Pancreas (tissue), 10 donors: ENCODE measurements at regions not wholly inside any gene's neighbourhood (a gene's known extent, or its start where the extent isn't known, plus 50 kb on each side); places are given as distances from the start of the nearest gene placed in this dataset.

Experiments
- ATAC-seq, 4 donors: fragments of 200-7000 bp; cut with Tn5 transposase; one replicate each; pipeline versions ENCODE4 v1.8.0 to v1.9.1; 2020; ENCODE audit warnings: mild to moderate bottlenecking in 4 of 4, moderate library complexity in 4 of 4
- DNase-seq, 6 donors: peaks; one replicate each; pipeline ENCODE4 v3.0.0-alpha.2; 2020
- FAIRE-seq: peaks from 2 replicates; lab custom pipeline; 2012; peaks lifted over from hg19 to GRCh38; lab: Jason Lieb, UNC
- H3K27ac ChIP-seq, 4 donors: fragments of 200-600 bp; sonication (generic); 1 replicate in 3 of 4; 2 replicates in 1 of 4; pipeline versions ENCODE4 v1.5.0 to v1.8.0; 2020
- H3K27me3 ChIP-seq, 4 donors: fragments of 200-600 bp; one replicate each; pipeline ENCODE4 v1.8.0; 2021
- H3K36me3 ChIP-seq, 3 donors: fragments of 200-600 bp; sonication (generic) in 1 of 3; one replicate each; pipeline versions ENCODE4 v1.5.0 to v1.8.0; 2020 to 2021
- H3K4me1 ChIP-seq, 3 donors: fragments of 200-600 bp; one replicate each; pipeline ENCODE4 v1.8.0; 2021
- H3K4me3 ChIP-seq, 4 donors: fragments of 200-600 bp; sonication (generic) in 2 of 4; one replicate each; pipeline versions ENCODE4 v1.5.0 to v1.8.0; 2020 to 2021
- H3K9me3 ChIP-seq, 4 donors: fragments of 200-600 bp; one replicate each; pipeline ENCODE4 v1.8.0; 2021
- WGBS, 2 donors: extraction: QIAGEN DNeasy Blood & Tissue Kit; methylation state at CpG; one replicate each; pipeline ENCODE4 v1.1.7; 2013; 5-methylcytosine and 5-hydroxymethylcytosine counted together
- intact Hi-C, 3 donors: fragments of 100-400 bp; cut with DNase I; formaldehyde crosslinking; loops; one replicate each; pipeline versions ENCODE4 v1.11.1 to v1.14.2; 2022
- TF ChIP-seq, protein P1 (sequence below), 4 donors: fragments of 200-600 bp; sonication (generic) in 3 of 4; IDR thresholded peaks; one replicate each; pipeline versions ENCODE4 v1.5.0 to v1.8.0; 2021; ENCODE audit warnings: antibody characterized with exemption in 4 of 4
- donor health status: healthy with polysubstance abuse.
- donor health status: DM: no; HTN: no; CAD: no; lungs with moderate emphysema.
- donor health status: DM: no; HTN: no; CAD: no.
- donor health status: control.
- donor health status: control.
- donor health status: Bipolar disorder and iron deficiency.
- donor health status: DM: yes; HTN: yes; CAD: no.
- donor health status: DM: no; HTN: no; CAD: no.
- donor health status: DM: no; HTN: no; CAD: no.
- donor health status: DM: yes; HTN: yes; CAD: no.

GRCh38 chr5:82641331-82642003 lies 363.3 kb upstream of the RPS23 start:
- 22 to 31% methylated on average over 4 of the region's 4 CpGs for WGBS, 2 donors
- TF ChIP-seq, protein P1, sequence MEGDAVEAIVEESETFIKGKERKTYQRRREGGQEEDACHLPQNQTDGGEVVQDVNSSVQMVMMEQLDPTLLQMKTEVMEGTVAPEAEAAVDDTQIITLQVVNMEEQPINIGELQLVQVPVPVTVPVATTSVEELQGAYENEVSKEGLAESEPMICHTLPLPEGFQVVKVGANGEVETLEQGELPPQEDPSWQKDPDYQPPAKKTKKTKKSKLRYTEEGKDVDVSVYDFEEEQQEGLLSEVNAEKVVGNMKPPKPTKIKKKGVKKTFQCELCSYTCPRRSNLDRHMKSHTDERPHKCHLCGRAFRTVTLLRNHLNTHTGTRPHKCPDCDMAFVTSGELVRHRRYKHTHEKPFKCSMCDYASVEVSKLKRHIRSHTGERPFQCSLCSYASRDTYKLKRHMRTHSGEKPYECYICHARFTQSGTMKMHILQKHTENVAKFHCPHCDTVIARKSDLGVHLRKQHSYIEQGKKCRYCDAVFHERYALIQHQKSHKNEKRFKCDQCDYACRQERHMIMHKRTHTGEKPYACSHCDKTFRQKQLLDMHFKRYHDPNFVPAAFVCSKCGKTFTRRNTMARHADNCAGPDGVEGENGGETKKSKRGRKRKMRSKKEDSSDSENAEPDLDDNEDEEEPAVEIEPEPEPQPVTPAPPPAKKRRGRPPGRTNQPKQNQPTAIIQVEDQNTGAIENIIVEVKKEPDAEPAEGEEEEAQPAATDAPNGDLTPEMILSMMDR (IDR thresholded peaks at IDR 0.05) = peak; percentile 44 to 66 (median 57)
- peak; percentile 94 for FAIRE-seq

DNA sequence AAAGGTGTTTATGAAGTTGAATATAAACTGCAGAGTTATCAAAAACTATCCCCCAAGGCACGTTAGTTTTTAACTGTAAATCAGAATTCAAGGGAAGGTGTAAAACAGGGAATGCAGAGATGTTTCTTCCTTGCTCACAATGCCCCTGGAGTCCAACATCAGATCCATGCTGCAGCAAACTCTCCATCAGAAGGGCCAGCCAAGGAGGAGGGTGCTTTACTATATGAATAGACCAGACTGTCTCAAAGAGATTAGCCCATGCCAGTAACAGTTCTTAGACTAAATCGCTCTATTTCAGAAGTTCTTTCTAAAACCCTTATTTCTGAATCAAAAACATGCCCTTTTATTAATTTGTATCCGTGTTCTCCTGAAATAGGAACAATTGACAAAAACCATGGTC lies 362.8 kb upstream of the RPS23 start:
- H3K36me3 ChIP-seq = no peaks in the 10 kb centered on the region
- FAIRE-seq (no peak), ATAC-seq (no peak), DNase-seq (no peak)
- no peak overlapping the region for H3K4me3 ChIP-seq
- peaks cover 0 to 10% (median 4%) of the 10 kb centered on the region in 3 donors for H3K4me1 ChIP-seq
- H3K9me3 ChIP-seq = no peaks in the 10 kb centered on the region
- no peak overlapping the region for H3K27ac ChIP-seq
- no peaks in the 10 kb centered on the region for H3K27me3 ChIP-seq
- WGBS, 2 donors = 26 to 51% methylated on average over 3 of the region's 3 CpGs
- intact Hi-C loops = no loop called here
- TF ChIP-seq, protein P1 (IDR thresholded peaks at IDR 0.05) = no peak

More at GRCh38 chr5:82641331-82642003, 363.3 kb upstream of the RPS23 start:
- H3K27ac ChIP-seq = no peak overlapping the region
- no peaks in the 10 kb centered on the region for H3K27me3 ChIP-seq
- intact Hi-C loops = no loop called here
- H3K36me3 ChIP-seq = no peaks in the 10 kb centered on the region
- H3K9me3 ChIP-seq = no peaks in the 10 kb centered on the region
- ATAC-seq (peak; percentile 93 to 99 (median 98)), DNase-seq (peak in 4 of 6 donors; percentile 71 to 86 (median 72))
- H3K4me3 ChIP-seq = no peak overlapping the region
- H3K4me1 ChIP-seq = peaks cover 0 to 4% (median 0%) of the 10 kb centered on the region in 3 donors

GRCh38 chr5:82639393-82640144 lies 361.4 kb upstream of the RPS23 start:
- H3K4me1 ChIP-seq = peaks cover 6 to 20% (median 8%) of the 10 kb centered on the region in 3 donors
- intact Hi-C loops = no loop called here
- no peak for FAIRE-seq
- H3K27me3 ChIP-seq = no peaks in the 10 kb centered on the region
- DNase-seq = no peak
- H3K9me3 ChIP-seq = no peaks in the 10 kb centered on the region
- ATAC-seq = no peak
- no peaks in the 10 kb centered on the region for H3K36me3 ChIP-seq
- H3K27ac ChIP-seq = no peak overlapping the region
- WGBS, 2 donors = 40 to 45% methylated on average over 2 of the region's 2 CpGs
- TF ChIP-seq, protein P1 (IDR thresholded peaks at IDR 0.05) = no peak
- no peak overlapping the region for H3K4me3 ChIP-seq

GRCh38 chr5:82636591-82636990 lies 358.4 kb upstream of the RPS23 start:
- H3K27ac ChIP-seq = no peak overlapping the region
- FAIRE-seq (no peak), ATAC-seq (no peak), DNase-seq (no peak)
- intact Hi-C loops = no loop called here
- H3K4me1 ChIP-seq = peaks cover 6 to 21% (median 8%) of the 10 kb centered on the region in 3 donors
- no peak overlapping the region for H3K4me3 ChIP-seq
- WGBS, 2 donors = 95% methylated on average over 1 of the region's 1 CpG
- no peaks in the 10 kb centered on the region for H3K9me3 ChIP-seq
- no peaks in the 10 kb centered on the region for H3K27me3 ChIP-seq
- no peaks in the 10 kb centered on the region for H3K36me3 ChIP-seq
- TF ChIP-seq, protein P1 (IDR thresholded peaks at IDR 0.05) = no peak
